ENCODE measurements at regions not wholly inside any gene's neighbourhood (a gene's known extent, or its start where the extent isn't known, plus 50 kb on each side); places are given as distances from the start of the nearest gene placed in this dataset.
"Not testable (repeated sequence)": the region's sequence is repeated elsewhere in the genome, so short reads cannot be mapped to it uniquely, and the experiment has no call there.

- TF ChIP-seq ZNF211 (tag by site-specific recombination; IDR thresholded peaks at IDR 0.05; ENCODE audit: low read depth): no peak
- TF ChIP-seq ZNF2 (tag by site-specific recombination; IDR thresholded peaks at IDR 0.05): no peak
- TF ChIP-seq ZNF302 (tag by site-specific recombination; IDR thresholded peaks at IDR 0.05; ENCODE audit: low read depth): no peak
- H3K9me3 ChIP-seq (ENCODE audit: control insufficient read depth, insufficient read depth, low read depth, low read length): no peaks in the 10 kb centered on the region
- no peaks in the 10 kb centered on the region for H3K36me3 ChIP-seq (ENCODE audit: control insufficient read depth in 2 of 2, insufficient read depth in 1 of 2, low read length in 2 of 2)
- H3K4me3 ChIP-seq (ENCODE audit: low read depth, low read length): no peak overlapping the region
- ChIA-PET CTCF (interaction anchor here (0.6 to 1.6 kb wide), 6 partner anchors 15 to 56 kb away, joined by 3 to 6 read pairs (median 3); no protein-coding TSS in a partner anchor), POLR2A (no interaction called here)
- H3K27ac ChIP-seq (ENCODE audit: extremely low read depth, low read depth, low read length): no peak overlapping the region
- H3K4me1 ChIP-seq (ENCODE audit: control insufficient read depth, insufficient read depth, low read length): no peaks in the 10 kb centered on the region
These were observed 65.4 kb upstream of the SLC22A16 start for GRCh38 chr6:110541701-110542309.

GRCh38 chr6:110539277-110540019 is 63.0 kb upstream of the SLC22A16 start:
- not testable (repeated sequence) for H3K9me3 ChIP-seq (ENCODE audit: control insufficient read depth, insufficient read depth, low read depth, low read length); H3K27ac ChIP-seq (ENCODE audit: extremely low read depth, low read depth, low read length); H3K36me3 ChIP-seq (ENCODE audit: control insufficient read depth in 2 of 2, insufficient read depth in 1 of 2, low read length in 2 of 2); H3K4me1 ChIP-seq (ENCODE audit: control insufficient read depth, insufficient read depth, low read length); H3K4me3 ChIP-seq (ENCODE audit: low read depth, low read length)
- 0 out of 2 replicates have a peak, but pooled peaks have one; percentile 24 for TF ChIP-seq ZNF580 (tag by site-specific recombination; IDR thresholded peaks at IDR 0.05)
- peak; percentile 97 for TF ChIP-seq ZNF146 (tag by site-specific recombination; IDR thresholded peaks at IDR 0.05)
- peak; percentile 67; the same call in 1 of the 2 replicates for TF ChIP-seq ZNF280D (tag by site-specific recombination; IDR thresholded peaks at IDR 0.05)
- POLR2A ChIA-PET: interaction anchor here (0.7 kb wide), 1 partner anchor 464 kb away, joined by 4 read pairs; no protein-coding TSS in a partner anchor
- CTCF ChIA-PET: interaction anchor here (0.6 to 3.8 kb wide), 3 partner anchors 12 to 143 kb away, joined by 3 to 28 read pairs (median 4); no protein-coding TSS in a partner anchor

- Histone ChIP-seq H3K4me3 (ENCODE audit: low read depth, low read length) (no peak overlapping the region), H3K36me3 (ENCODE audit: control insufficient read depth in 2 of 2, insufficient read depth in 1 of 2, low read length in 2 of 2) (no peaks in the 10 kb centered on the region), H3K27ac (ENCODE audit: extremely low read depth, low read depth, low read length) (no peak overlapping the region), H3K4me1 (ENCODE audit: control insufficient read depth, insufficient read depth, low read length) (no peaks in the 10 kb centered on the region), H3K9me3 (ENCODE audit: control insufficient read depth, insufficient read depth, low read depth, low read length) (no peaks in the 10 kb centered on the region)
- no peak for TF ChIP-seq ZNF768 (tag by site-specific recombination; IDR thresholded peaks at IDR 0.05)
- TF ChIP-seq SETDB1 (IDR thresholded peaks at IDR 0.05; ENCODE audit: insufficient read length, low read length): peak; percentile 62
- TF ChIP-seq TRIM28 (IDR thresholded peaks at IDR 0.05; ENCODE audit: borderline replicate concordance, low read length): no peak
- no peak for TF ChIP-seq ZNF155 (tag by site-specific recombination; IDR thresholded peaks at IDR 0.05)
- ChIA-PET POLR2A (no interaction called here), CTCF (interaction anchor here (0.6 to 3.8 kb wide), 4 partner anchors 11 to 758 kb away, joined by 3 to 28 read pairs (median 4); no protein-coding TSS in a partner anchor)
These were observed 62.2 kb upstream of the SLC22A16 start for GRCh38 chr6:110538416-110539160.

Measured in HEK293 (cell line).